GM10248 (cell line): ENCODE measurements at regions not wholly inside any gene's neighbourhood (a gene's known extent, or its start where the extent isn't known, plus 50 kb on each side); places are given as distances from the start of the nearest gene placed in this dataset.
"Not testable (repeated sequence)": the region's sequence is repeated elsewhere in the genome, so short reads cannot be mapped to it uniquely, and the experiment has no call there.

Experiments
- CTCF ChIA-PET: fragments of 300-600 bp; sonication (Branson Sonifier 250); formaldehyde crosslinking; extraction: SDS; loops from one replicate; lab custom pipeline; 2021; ENCODE audit warnings: antibody characterized with exemption; lab: Yijun Ruan, JAX
- POLR2A ChIA-PET: fragments of 350-650 bp; sonication (Branson Sonifier 250); formaldehyde crosslinking; extraction: SDS; loops from one replicate; lab custom pipeline; 2020; ENCODE audit warnings: antibody characterized with exemption; lab: Yijun Ruan, JAX
- DNase-seq: peaks from one replicate; pipeline ENCODE4 v3.0.0; 2012; ENCODE audit errors: extremely low spot score
- CTCF ChIP-seq: IDR thresholded peaks from 2 replicates; pipeline ENCODE4 v1.5.1; 2012; ENCODE audit warnings: mild to moderate bottlenecking, low read depth; ENCODE audit errors: extremely low read depth, missing control alignments, control extremely low read depth

- POLR2A ChIA-PET, result no interaction called here
- TF ChIP-seq CTCF, result no peak
- DNase-seq, result no peak
- CTCF ChIA-PET, result no interaction called here
These were observed 938.9 kb downstream of the TDRD15 start for GRCh38 chr2:22062679-22063078.

GRCh38 chr2:22076454-22076853 is 952.7 kb downstream of the TDRD15 start:
- ChIA-PET POLR2A (no interaction called here), CTCF (no interaction called here)

GRCh38 chr2:22078701-22079100 is 954.9 kb downstream of the TDRD15 start:
- ChIA-PET POLR2A (no interaction called here), CTCF (no interaction called here)
- no peak for TF ChIP-seq CTCF
- no peak for DNase-seq

More at GRCh38 chr2:22076454-22076853, 952.7 kb downstream of the TDRD15 start:
- TF ChIP-seq CTCF, result no peak
- no peak for DNase-seq

- ChIA-PET CTCF (no interaction called here), POLR2A (no interaction called here)
- no peak for TF ChIP-seq CTCF
- DNase-seq, result no peak
These were observed 955.8 kb downstream of the TDRD15 start for GRCh38 chr2:22079583-22079982.

- POLR2A ChIA-PET, result no interaction called here
- no peak for TF ChIP-seq CTCF
- CTCF ChIA-PET, result no interaction called here
- no peak for DNase-seq
These were observed 963.0 kb downstream of the TDRD15 start for GRCh38 chr2:22086726-22087125.

GRCh38 chr2:22103617-22104016 is 979.8 kb downstream of the TDRD15 start:
- CTCF ChIA-PET, DNase-seq, POLR2A ChIA-PET: not testable (repeated sequence)

GRCh38 chr2:22110244-22110651 is 986.5 kb downstream of the TDRD15 start:
- DNase-seq, result no peak
- no peak for TF ChIP-seq CTCF
- ChIA-PET CTCF (interaction anchor here (0.8 kb wide), 1 partner anchor 9 kb away, joined by 3 read pairs; no protein-coding TSS in a partner anchor), POLR2A (no interaction called here)
